OCI-LY7 (cell line): ENCODE measurements at regions not wholly inside any gene's neighbourhood (a gene's known extent, or its start where the extent isn't known, plus 50 kb on each side); places are given as distances from the start of the nearest gene placed in this dataset.

Experiments used
- BruUV-seq: library from RNA; stranded (reverse); fragments of 400-500 nt; replicated peaks from 2 replicates; lab custom pipeline; 2021; lab: Mats Ljungman, UMichigan
- CTCF ChIA-PET: fragments of 300-600 bp; sonication (Branson Sonifier 250); formaldehyde crosslinking; loops from one replicate; lab custom pipeline; 2022; ENCODE audit warnings: antibody characterized with exemption; ENCODE audit not compliant: unreplicated experiment; lab: Charles Lee
- POLR2A ChIA-PET: fragments of 300-600 bp; sonication (Branson Sonifier 250); formaldehyde crosslinking; loops from one replicate; lab custom pipeline; 2022; ENCODE audit warnings: antibody characterized with exemption; lab: Charles Lee
- DNase-seq: peaks from one replicate; pipeline ENCODE4 v3.0.0-alpha.2; 2015; ENCODE audit warnings: low spot score
- H2AFZ ChIP-seq: fragments of 200-600 bp; sonication (generic), shearing (Covaris generic); 2 replicates; pipeline ENCODE4 v1.6.1; 2014; ENCODE audit warnings: mild to moderate bottlenecking, antibody characterized with exemption, low read length, moderate library complexity
- H3K27ac ChIP-seq: fragments of 200-600 bp; sonication (generic); 2 replicates; pipeline ENCODE4 v1.5.1; 2014; ENCODE audit warnings: mixed run types, low read depth, mild to moderate bottlenecking, moderate library complexity, low read length, inconsistent platforms; ENCODE audit not compliant: poor library complexity, severe bottlenecking
- H3K36me3 ChIP-seq: fragments of 200-600 bp; sonication (generic); 2 replicates; pipeline ENCODE4 v1.6.1; 2014; ENCODE audit warnings: mild to moderate bottlenecking, antibody characterized with exemption, low read length, moderate library complexity, mixed read lengths; ENCODE audit not compliant: insufficient read depth
- H3K4me1 ChIP-seq: fragments of 200-600 bp; sonication (generic); 2 replicates; pipeline ENCODE4 v1.5.1; 2014; ENCODE audit warnings: mild to moderate bottlenecking, low read length; ENCODE audit not compliant: insufficient read depth, poor library complexity, severe bottlenecking
- H3K4me2 ChIP-seq: fragments of 200-600 bp; sonication (generic); 2 replicates; pipeline ENCODE4 v1.6.1; 2014; ENCODE audit warnings: mild to moderate bottlenecking, low read length
- H3K4me3 ChIP-seq: fragments of 200-600 bp; sonication (generic); 2 replicates; pipeline ENCODE4 v1.5.1; 2014; ENCODE audit warnings: mild to moderate bottlenecking, low read depth, low read length; ENCODE audit not compliant: poor library complexity, severe bottlenecking
- H3K79me2 ChIP-seq: fragments of 200-600 bp; sonication (generic); 2 replicates; pipeline ENCODE4 v1.6.1; 2016; ENCODE audit warnings: low read depth, mild to moderate bottlenecking, low read length, moderate library complexity, mixed read lengths; ENCODE audit not compliant: insufficient read depth
- H3K9me2 ChIP-seq: fragments of 200-600 bp; sonication (generic); 2 replicates; pipeline ENCODE4 v1.6.1; 2016; ENCODE audit warnings: mild to moderate bottlenecking, low read length, mixed read lengths; ENCODE audit not compliant: insufficient read depth
- H3K9me3 ChIP-seq: fragments of 200-600 bp; sonication (generic); 2 replicates; pipeline ENCODE4 v1.6.1; 2014; ENCODE audit warnings: mild to moderate bottlenecking, mixed run types, low read length, mixed read lengths
- H4K20me1 ChIP-seq: fragments of 200-600 bp; sonication (generic); 2 replicates; pipeline ENCODE4 v1.6.1; 2014; ENCODE audit warnings: mild to moderate bottlenecking, antibody characterized with exemption, low read length, moderate library complexity, mixed read lengths; ENCODE audit not compliant: insufficient read depth
- CTCF ChIP-seq: fragments of 200-600 bp; sonication (generic); conservative IDR thresholded peaks from 2 replicates; pipeline ENCODE4 v1.5.1; 2014; ENCODE audit warnings: mild to moderate bottlenecking, antibody characterized with exemption, low read length, moderate library complexity, mixed read lengths
- EZH2phosphoT487 ChIP-seq: fragments of 200-600 bp; sonication (generic); IDR thresholded peaks from 2 replicates; pipeline ENCODE4 v1.6.1; 2018; ENCODE audit warnings: low read depth, borderline replicate concordance, mild to moderate bottlenecking, mixed run types, antibody characterized with exemption, low read length, moderate library complexity, mixed read lengths
- intact Hi-C: fragments of 100-400 bp; cut with micrococcal nuclease; formaldehyde crosslinking; loops from one replicate; pipeline ENCODE4 v1.10.0; 2022; ENCODE audit not compliant: unreplicated experiment

GRCh38 chr5:108637134-108637533 is 110.6 kb upstream of the FER start:
- H3K9me3 ChIP-seq, result no peaks in the 10 kb centered on the region
- no peak overlapping the region for H3K27ac ChIP-seq
- H3K4me3 ChIP-seq, result no peak overlapping the region
- H3K9me2 ChIP-seq, result no peaks in the 10 kb centered on the region
- POLR2A ChIA-PET, result interaction anchor here (0.6 kb wide), 1 partner anchor 30 kb away, joined by 3 read pairs; no protein-coding TSS in a partner anchor
- TF ChIP-seq EZH2phosphoT487 (no peak), CTCF (no peak)
- no peaks in the 10 kb centered on the region for H3K36me3 ChIP-seq
- DNase-seq, result no peak
- no peaks in the 10 kb centered on the region for H3K4me1 ChIP-seq
- CTCF ChIA-PET, result no interaction called here
- intact Hi-C loops, result no loop called here
- H4K20me1 ChIP-seq, result no peaks in the 10 kb centered on the region
- H3K4me2 ChIP-seq, result no peak overlapping the region
- no peak overlapping the region for H2AFZ ChIP-seq
- no peaks in the 10 kb centered on the region for H3K79me2 ChIP-seq
- no TSS peak for BruUV-seq

GRCh38 chr5:108636135-108636853 is 111.4 kb upstream of the FER start:
- no peaks in the 10 kb centered on the region for H3K36me3 ChIP-seq
- POLR2A ChIA-PET, result no interaction called here
- H3K4me3 ChIP-seq, result no peak overlapping the region
- no peaks in the 10 kb centered on the region for H3K79me2 ChIP-seq
- intact Hi-C loops, result no loop called here
- no peak overlapping the region for H3K27ac ChIP-seq
- H4K20me1 ChIP-seq, result no peaks in the 10 kb centered on the region
- H3K4me2 ChIP-seq, result no peak overlapping the region
- H3K4me1 ChIP-seq, result no peaks in the 10 kb centered on the region
- H3K9me2 ChIP-seq, result no peaks in the 10 kb centered on the region
- BruUV-seq, result no TSS peak
- TF ChIP-seq CTCF (no peak), EZH2phosphoT487 (no peak)
- DNase-seq, result no peak
- CTCF ChIA-PET, result no interaction called here
- H2AFZ ChIP-seq, result no peak overlapping the region
- H3K9me3 ChIP-seq, result no peaks in the 10 kb centered on the region

- Histone ChIP-seq H3K9me2 (no peaks in the 10 kb centered on the region), H4K20me1 (no peaks in the 10 kb centered on the region), H3K36me3 (no peaks in the 10 kb centered on the region), H3K4me3 (no peak overlapping the region), H3K4me2 (no peak overlapping the region), H2AFZ (no peak overlapping the region), H3K4me1 (no peaks in the 10 kb centered on the region), H3K9me3 (no peaks in the 10 kb centered on the region), H3K79me2 (no peaks in the 10 kb centered on the region), H3K27ac (no peak overlapping the region)
- POLR2A ChIA-PET, result interaction anchor here (0.7 kb wide), 1 partner anchor 22 kb away, joined by 3 read pairs; no protein-coding TSS in a partner anchor
- intact Hi-C loops, result no loop called here
- no peak for DNase-seq
- BruUV-seq, result no TSS peak
- TF ChIP-seq EZH2phosphoT487 (no peak), CTCF (no peak)
- CTCF ChIA-PET, result no interaction called here
Measured at GRCh38 chr5:108634617-108635288, 112.9 kb upstream of the FER start.
